Hepatocyte (in vitro differentiated cells): ENCODE measurements at regions not wholly inside any gene's neighbourhood (a gene's known extent, or its start where the extent isn't known, plus 50 kb on each side); places are given as distances from the start of the nearest gene placed in this dataset.

Experiments used
- EZH2phosphoT487 ChIP-seq: fragments of 200-600 bp; sonication (generic); IDR thresholded peaks from one replicate; pipeline ENCODE4 v1.6.1; 2018; ENCODE audit warnings: antibody characterized with exemption, mild to moderate bottlenecking, low read depth, moderate library complexity; ENCODE audit not compliant: unreplicated experiment, severe bottlenecking
- TF ChIP-seq, protein P1 (sequence below): fragments of 200-600 bp; sonication (generic); IDR thresholded peaks from 2 replicates; pipeline ENCODE4 v1.5.1; 2016; ENCODE audit warnings: antibody characterized with exemption, mild to moderate bottlenecking; ENCODE audit not compliant: poor library complexity

DNA sequence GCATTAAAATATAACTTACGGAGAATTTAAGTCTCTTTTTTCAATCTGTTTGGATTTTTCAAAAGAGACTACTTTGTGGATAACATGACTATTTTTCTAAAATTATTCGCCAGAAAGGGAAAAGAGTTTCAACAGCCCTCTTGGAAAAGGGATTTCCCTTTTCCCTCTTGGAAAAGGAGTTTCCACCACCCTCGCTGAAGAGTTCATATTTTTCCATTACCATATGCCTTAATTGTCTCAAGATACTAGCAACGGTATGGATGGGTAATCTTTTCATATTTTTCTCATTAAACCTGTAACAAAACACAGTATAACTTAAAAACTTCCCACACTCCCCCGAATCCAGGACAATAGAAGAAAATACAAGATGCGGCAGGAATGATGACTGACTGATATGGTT, 66.1 kb upstream of the SPATA12 start:
- TF ChIP-seq, protein P1, sequence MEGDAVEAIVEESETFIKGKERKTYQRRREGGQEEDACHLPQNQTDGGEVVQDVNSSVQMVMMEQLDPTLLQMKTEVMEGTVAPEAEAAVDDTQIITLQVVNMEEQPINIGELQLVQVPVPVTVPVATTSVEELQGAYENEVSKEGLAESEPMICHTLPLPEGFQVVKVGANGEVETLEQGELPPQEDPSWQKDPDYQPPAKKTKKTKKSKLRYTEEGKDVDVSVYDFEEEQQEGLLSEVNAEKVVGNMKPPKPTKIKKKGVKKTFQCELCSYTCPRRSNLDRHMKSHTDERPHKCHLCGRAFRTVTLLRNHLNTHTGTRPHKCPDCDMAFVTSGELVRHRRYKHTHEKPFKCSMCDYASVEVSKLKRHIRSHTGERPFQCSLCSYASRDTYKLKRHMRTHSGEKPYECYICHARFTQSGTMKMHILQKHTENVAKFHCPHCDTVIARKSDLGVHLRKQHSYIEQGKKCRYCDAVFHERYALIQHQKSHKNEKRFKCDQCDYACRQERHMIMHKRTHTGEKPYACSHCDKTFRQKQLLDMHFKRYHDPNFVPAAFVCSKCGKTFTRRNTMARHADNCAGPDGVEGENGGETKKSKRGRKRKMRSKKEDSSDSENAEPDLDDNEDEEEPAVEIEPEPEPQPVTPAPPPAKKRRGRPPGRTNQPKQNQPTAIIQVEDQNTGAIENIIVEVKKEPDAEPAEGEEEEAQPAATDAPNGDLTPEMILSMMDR, result no peak
- no peak for TF ChIP-seq EZH2phosphoT487
